ENCODE measurements at regions not wholly inside any gene's neighbourhood (a gene's known extent, or its start where the extent isn't known, plus 50 kb on each side); places are given as distances from the start of the nearest gene placed in this dataset.

DNA sequence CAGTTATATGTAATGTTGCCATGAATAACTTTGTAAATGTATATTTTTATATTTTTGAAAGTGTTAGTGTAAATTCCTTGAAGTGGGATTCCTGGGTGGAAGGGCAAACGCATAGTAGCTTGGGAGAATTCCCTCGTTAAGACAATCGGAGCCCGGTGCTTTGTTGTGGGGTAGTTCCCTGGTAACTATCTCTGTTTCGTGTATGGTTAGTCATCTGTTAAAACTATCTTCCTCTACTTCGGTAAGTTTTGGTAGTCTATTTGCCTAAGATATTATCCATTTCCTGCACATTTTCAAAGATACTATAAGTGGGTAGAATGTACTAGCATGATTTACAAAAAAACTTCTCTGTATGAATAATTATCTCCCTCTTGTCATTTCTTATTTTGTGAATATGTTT is 113.8 kb upstream of the NRXN1 start:
- no peak for DNase-seq

DNA sequence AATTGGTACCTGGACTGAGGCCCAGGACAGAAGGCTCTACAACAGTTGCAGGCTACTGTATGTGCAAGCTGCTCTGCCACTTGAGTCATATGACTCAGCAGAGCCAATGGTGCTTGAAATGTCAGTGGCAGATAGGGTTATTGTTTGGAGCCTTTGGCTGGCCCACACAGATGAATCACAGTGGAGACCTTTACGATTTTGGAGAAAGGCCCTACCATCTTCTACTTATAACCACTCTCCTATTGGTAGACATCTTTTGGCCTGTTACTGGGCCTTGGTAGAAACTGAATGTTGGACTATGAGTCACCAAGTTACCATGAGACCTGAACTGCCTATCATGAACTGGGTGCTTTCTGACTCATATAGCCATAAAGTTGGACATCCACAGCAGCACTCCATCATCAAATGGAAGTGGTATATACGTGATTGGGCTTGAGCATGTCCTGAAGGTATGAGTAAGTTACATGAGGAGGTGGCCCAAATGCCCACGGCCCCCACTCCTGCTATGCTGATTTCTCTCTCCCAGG is 88.9 kb upstream of the NRXN1 start:
- no peak for DNase-seq

- no peak for DNase-seq
Observed at GRCh38 chr2:51111532-51111931, 79.6 kb upstream of the NRXN1 start.

GRCh38 chr2:51108794-51109193 is 76.9 kb upstream of the NRXN1 start:
- no peak for DNase-seq

DNA sequence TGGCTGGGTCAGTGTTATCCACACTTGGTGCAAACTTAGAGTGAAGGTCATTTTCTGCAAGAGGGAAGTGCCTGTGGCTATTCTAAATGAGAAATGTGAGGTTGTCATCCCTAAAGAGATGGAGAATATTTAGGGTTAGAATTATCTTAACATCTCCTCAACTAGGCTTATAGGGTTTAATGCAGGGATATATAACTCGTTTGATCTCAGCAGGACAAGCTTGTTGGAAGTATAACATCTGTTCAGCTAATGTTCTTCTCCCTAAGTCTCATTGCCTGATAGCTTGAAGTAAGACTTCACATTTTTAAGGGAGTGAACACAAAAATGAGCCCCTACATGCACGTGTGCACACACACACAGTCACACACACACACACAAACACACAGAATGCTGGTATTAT is 75.9 kb upstream of the NRXN1 start:
- DNase-seq = no peak

DNA sequence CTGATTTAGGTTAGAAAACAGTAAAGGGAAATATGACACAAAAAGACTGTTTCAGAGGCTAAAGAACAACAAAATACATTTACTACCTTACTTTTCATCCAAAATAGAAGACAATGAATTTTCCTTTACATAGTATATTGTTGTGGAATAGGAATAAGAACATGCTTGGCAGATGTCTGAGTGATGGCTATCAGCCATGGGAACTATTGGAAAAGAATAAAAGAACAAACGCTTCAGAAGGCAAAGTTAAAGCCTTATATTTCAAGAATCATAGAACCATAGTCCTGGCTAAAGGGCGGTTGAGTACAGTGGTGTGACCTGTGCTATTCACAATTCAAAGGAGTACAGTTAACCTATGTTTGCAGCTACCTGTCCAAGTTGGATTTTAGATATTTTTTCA is 73.9 kb upstream of the NRXN1 start:
- no peak for DNase-seq

GRCh38 chr2:51103205-51103604 is 71.3 kb upstream of the NRXN1 start:
- DNase-seq = peak; percentile 29

DNA sequence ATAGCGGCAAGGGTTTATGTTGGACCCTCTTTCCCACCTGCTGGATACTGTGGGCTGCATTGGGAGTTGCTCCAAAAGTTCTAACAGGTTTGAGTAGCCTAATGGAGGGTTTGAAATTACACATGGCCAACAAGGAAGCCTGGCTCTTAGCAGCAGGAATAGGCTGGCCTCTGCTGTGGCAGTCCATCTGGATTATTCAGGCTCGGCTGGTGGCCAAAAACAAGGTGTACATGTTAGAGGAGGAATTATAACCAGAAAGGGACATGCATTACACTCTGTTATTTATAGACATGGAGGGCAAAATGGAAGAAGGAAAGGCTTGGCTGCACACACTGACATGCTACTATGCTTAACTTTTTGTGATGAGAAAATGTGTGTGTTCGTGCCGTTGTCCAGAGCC is 61.1 kb upstream of the NRXN1 start:
- DNase-seq = no peak

- no peak for DNase-seq
Observed at GRCh38 chr2:51085420-51086068, 53.6 kb upstream of the NRXN1 start.

- no peak for DNase-seq
Observed at GRCh38 chr2:51084750-51085149, 52.8 kb upstream of the NRXN1 start.

All from kidney glomerular epithelial cell (primary cell).